ENCODE measurements at regions not wholly inside any gene's neighbourhood (a gene's known extent, or its start where the extent isn't known, plus 50 kb on each side); places are given as distances from the start of the nearest gene placed in this dataset.

DNA sequence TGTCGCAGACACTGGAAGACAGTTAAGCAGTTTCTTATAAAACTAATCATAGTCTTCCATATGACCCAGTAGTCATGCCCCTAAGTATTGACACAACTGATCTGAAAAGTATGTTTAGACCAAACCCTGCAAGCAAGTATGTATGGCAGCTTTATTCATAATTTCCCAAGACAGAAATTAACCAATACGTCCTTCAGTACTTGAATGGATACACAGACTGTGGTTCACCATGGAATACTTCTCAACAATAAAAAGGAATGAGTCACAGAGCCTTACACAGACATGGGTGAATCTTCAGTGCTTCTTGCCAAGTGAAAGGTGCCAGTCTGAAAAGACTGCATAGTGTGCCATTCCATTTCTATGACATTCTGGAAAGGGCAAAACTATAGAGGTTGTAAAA lies 50.2 kb upstream of the AKR1E2 start:
- ChIA-PET POLR2A (no interaction called here), CTCF (no interaction called here)
- no peak for ATAC-seq
- Mint-ChIP-seq H3K27me3 (ENCODE audit: low read depth) (no peaks in the 10 kb centered on the region), H3K9me3 (no peaks in the 10 kb centered on the region), H3K4me1 (peaks cover 6% of the 10 kb centered on the region; the same call in 1 of the 2 replicates), H3K4me3 (no peak overlapping the region), H3K36me3 (no peaks in the 10 kb centered on the region), H3K27ac (no peak overlapping the region)
- DNase-seq (ENCODE audit: low spot score): no peak
- TF ChIP-seq, protein P1, sequence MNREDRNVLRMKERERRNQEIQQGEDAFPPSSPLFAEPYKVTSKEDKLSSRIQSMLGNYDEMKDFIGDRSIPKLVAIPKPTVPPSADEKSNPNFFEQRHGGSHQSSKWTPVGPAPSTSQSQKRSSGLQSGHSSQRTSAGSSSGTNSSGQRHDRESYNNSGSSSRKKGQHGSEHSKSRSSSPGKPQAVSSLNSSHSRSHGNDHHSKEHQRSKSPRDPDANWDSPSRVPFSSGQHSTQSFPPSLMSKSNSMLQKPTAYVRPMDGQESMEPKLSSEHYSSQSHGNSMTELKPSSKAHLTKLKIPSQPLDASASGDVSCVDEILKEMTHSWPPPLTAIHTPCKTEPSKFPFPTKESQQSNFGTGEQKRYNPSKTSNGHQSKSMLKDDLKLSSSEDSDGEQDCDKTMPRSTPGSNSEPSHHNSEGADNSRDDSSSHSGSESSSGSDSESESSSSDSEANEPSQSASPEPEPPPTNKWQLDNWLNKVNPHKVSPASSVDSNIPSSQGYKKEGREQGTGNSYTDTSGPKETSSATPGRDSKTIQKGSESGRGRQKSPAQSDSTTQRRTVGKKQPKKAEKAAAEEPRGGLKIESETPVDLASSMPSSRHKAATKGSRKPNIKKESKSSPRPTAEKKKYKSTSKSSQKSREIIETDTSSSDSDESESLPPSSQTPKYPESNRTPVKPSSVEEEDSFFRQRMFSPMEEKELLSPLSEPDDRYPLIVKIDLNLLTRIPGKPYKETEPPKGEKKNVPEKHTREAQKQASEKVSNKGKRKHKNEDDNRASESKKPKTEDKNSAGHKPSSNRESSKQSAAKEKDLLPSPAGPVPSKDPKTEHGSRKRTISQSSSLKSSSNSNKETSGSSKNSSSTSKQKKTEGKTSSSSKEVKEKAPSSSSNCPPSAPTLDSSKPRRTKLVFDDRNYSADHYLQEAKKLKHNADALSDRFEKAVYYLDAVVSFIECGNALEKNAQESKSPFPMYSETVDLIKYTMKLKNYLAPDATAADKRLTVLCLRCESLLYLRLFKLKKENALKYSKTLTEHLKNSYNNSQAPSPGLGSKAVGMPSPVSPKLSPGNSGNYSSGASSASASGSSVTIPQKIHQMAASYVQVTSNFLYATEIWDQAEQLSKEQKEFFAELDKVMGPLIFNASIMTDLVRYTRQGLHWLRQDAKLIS (CRISPR knock-in tag; IDR thresholded peaks at IDR 0.05; ENCODE audit: borderline replicate concordance): no peak
- TF ChIP-seq PRRX2 (CRISPR knock-in tag; IDR thresholded peaks at IDR 0.05) (no peak), TP53 (CRISPR knock-in tag; IDR thresholded peaks at IDR 0.05) (no peak), ZBTB43 (CRISPR knock-in tag; IDR thresholded peaks at IDR 0.05) (no peak), ZNF263 (CRISPR knock-in tag; IDR thresholded peaks at IDR 0.05; ENCODE audit: low read depth) (no peak), ZNF396 (CRISPR knock-in tag; IDR thresholded peaks at IDR 0.05; ENCODE audit: borderline replicate concordance) (no peak)
- TF ChIP-seq, protein P2, sequence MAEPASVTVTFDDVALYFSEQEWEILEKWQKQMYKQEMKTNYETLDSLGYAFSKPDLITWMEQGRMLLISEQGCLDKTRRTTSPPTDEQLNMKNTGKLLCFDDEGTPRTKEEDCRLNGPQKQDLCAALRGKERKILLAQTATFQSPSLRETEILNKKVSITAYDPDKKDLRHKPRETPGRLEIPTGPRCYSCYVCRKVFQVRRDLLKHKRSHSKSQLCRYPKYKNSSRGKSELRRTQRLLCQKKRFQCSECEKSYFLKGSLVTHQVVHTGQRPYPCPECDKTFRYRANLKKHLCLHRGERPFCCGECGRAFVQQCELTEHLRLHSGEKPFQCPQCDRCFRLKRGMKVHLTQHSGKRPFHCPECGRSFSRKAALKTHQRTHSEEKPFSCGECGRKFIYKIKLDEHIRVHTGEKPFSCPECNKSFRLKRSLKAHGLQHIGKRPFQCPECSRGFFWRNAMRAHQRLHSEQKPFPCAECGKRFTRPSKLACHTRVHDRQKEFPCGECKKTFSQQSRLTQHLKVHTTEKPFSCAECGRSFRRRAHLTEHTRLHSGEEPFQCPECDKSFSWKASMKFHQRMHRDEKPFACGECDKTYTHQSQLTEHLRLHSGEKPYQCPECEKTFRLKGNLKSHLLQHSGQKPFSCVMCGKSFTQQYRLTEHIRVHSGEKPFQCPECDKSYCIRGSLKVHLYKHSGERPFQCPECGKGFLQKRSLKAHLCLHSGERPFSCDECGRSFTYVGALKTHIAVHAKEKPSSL (CRISPR knock-in tag; conservative IDR thresholded peaks at IDR 0.05): no peak
- TF ChIP-seq, protein P3, sequence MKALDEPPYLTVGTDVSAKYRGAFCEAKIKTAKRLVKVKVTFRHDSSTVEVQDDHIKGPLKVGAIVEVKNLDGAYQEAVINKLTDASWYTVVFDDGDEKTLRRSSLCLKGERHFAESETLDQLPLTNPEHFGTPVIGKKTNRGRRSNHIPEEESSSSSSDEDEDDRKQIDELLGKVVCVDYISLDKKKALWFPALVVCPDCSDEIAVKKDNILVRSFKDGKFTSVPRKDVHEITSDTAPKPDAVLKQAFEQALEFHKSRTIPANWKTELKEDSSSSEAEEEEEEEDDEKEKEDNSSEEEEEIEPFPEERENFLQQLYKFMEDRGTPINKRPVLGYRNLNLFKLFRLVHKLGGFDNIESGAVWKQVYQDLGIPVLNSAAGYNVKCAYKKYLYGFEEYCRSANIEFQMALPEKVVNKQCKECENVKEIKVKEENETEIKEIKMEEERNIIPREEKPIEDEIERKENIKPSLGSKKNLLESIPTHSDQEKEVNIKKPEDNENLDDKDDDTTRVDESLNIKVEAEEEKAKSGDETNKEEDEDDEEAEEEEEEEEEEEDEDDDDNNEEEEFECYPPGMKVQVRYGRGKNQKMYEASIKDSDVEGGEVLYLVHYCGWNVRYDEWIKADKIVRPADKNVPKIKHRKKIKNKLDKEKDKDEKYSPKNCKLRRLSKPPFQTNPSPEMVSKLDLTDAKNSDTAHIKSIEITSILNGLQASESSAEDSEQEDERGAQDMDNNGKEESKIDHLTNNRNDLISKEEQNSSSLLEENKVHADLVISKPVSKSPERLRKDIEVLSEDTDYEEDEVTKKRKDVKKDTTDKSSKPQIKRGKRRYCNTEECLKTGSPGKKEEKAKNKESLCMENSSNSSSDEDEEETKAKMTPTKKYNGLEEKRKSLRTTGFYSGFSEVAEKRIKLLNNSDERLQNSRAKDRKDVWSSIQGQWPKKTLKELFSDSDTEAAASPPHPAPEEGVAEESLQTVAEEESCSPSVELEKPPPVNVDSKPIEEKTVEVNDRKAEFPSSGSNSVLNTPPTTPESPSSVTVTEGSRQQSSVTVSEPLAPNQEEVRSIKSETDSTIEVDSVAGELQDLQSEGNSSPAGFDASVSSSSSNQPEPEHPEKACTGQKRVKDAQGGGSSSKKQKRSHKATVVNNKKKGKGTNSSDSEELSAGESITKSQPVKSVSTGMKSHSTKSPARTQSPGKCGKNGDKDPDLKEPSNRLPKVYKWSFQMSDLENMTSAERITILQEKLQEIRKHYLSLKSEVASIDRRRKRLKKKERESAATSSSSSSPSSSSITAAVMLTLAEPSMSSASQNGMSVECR (CRISPR knock-in tag; IDR thresholded peaks at IDR 0.05; ENCODE audit: borderline replicate concordance): no peak

- no peak for ATAC-seq
- DNase-seq (ENCODE audit: low spot score): no peak
- TF ChIP-seq ETV6 (CRISPR knock-in tag; IDR thresholded peaks at IDR 0.05) (no peak), GTF2I (CRISPR knock-in tag; conservative IDR thresholded peaks at IDR 0.05) (no peak), NR2C2 (CRISPR knock-in tag; IDR thresholded peaks at IDR 0.05) (no peak), SMAD4 (CRISPR knock-in tag; IDR thresholded peaks at IDR 0.05) (no peak), KAT7 (CRISPR knock-in tag; IDR thresholded peaks at IDR 0.05; ENCODE audit: borderline replicate concordance) (no peak), ZNF281 (CRISPR knock-in tag; IDR thresholded peaks at IDR 0.05) (no peak), HMGA2 (CRISPR knock-in tag; IDR thresholded peaks at IDR 0.05) (no peak), ZNF219 (CRISPR knock-in tag; IDR thresholded peaks at IDR 0.05; ENCODE audit: borderline replicate concordance) (no peak)
- TF ChIP-seq, protein P4, sequence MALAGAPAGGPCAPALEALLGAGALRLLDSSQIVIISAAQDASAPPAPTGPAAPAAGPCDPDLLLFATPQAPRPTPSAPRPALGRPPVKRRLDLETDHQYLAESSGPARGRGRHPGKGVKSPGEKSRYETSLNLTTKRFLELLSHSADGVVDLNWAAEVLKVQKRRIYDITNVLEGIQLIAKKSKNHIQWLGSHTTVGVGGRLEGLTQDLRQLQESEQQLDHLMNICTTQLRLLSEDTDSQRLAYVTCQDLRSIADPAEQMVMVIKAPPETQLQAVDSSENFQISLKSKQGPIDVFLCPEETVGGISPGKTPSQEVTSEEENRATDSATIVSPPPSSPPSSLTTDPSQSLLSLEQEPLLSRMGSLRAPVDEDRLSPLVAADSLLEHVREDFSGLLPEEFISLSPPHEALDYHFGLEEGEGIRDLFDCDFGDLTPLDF (CRISPR knock-in tag; IDR thresholded peaks at IDR 0.05): no peak
- no peaks in the 10 kb centered on the region for H3K9me3 Mint-ChIP-seq
- H3K27me3 Mint-ChIP-seq (ENCODE audit: low read depth): no peaks in the 10 kb centered on the region
- POLR2A ChIA-PET: no interaction called here
- CTCF ChIA-PET: no interaction called here
- no peaks in the 10 kb centered on the region for H3K36me3 Mint-ChIP-seq
- H3K4me1 Mint-ChIP-seq: peaks cover 23% of the 10 kb centered on the region
- no peak overlapping the region for H3K27ac Mint-ChIP-seq
- no peak overlapping the region for H3K4me3 Mint-ChIP-seq
Observed at GRCh38 chr10:4772202-4772570, 53.8 kb upstream of the AKR1E2 start.
